Central memory CD4-positive, alpha-beta T cell (primary cell): ENCODE measurements at regions not wholly inside any gene's neighbourhood (a gene's known extent, or its start where the extent isn't known, plus 50 kb on each side); places are given as distances from the start of the nearest gene placed in this dataset.

ENCODE experiments used
- DNase-seq: peaks from one replicate; pipeline ENCODE4 v3.0.0; 2022

DNA sequence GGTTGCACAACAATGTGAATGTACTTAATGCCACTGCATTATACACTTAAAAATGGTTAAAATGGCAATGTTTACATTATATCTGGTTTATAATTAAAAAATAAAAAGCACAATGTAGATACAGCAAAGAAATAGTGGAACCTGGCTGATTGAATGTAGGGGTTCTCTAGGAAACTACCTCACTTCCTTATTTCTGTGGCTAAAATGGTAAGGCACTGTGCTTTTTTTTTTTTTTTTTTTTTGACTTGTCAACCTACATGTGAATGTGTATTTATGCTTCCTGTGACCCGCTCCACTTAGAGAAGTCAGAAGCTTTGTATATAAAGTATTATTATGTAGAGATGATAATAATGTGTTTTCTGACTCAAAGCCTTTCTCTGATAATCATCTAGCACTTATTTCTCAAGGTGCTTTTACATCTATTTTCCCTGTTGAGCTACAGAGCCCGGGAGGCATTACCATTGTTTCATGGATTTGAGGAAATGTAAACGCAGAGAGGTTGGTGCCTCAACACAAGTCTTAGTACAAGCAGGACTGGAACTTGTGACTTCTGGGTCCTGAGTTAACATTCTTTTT lies 55.0 kb downstream of the SOX4 start:
- DNase-seq = no peak

DNA sequence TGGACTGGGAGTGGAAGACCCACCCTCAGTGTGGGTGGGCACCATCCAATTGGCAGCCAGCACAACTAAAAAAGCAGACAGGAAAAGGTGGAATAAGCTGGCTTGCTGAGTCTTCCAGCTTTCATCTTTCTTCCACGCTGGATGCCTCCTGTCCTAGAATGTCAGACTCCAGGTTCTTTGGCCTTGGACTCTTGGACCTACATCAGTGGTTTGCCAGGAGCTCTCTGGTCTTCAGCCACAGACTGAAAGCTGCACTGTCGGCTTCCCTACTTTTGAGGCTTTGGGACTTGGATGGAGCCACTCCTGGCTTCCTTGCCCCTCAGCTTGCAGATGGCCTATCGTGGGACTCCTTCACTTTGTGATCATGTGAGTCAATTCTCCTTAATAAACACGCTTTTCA lies 59.8 kb downstream of the SOX4 start:
- DNase-seq = no peak

GRCh38 chr6:21653905-21654304 lies 60.4 kb downstream of the SOX4 start:
- DNase-seq = no peak

DNA sequence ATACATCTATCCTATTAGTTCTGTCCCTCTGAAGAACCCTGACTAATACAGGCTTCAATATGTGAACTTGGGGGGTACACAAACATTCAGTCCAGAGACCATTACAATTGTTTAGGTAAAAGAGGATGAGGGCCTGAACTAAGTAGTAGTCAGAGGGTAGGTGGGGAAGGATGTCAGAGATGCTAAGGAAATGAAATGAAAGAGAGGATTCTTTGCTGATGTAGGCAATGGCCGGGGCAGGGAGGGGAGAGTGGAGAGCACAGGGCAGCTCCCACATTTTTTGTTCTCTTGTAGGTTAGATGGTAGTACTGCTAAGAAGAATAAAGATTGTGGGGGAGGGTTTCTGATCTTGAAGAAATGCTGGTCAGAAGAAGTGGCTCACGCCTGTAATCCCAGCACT lies 60.8 kb downstream of the SOX4 start:
- DNase-seq = no peak

DNA sequence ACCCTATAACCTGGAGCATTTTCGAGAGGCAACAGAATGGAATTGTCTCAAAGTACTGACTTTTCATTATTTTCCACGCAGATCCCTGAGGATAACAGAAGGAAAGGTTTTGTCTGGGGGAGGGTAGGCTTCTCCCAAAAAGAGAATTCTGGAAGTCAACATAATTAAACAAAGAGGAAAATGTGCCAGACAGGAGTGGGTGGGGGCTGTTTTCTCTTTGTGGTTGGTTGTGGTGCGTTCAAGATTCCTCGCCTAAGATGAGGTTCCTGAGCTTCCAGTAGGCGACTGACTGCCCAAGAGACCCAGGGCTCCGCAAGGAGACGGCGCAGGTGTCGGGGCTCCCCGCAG lies 70.4 kb downstream of the SOX4 start:
- no peak for DNase-seq

DNA sequence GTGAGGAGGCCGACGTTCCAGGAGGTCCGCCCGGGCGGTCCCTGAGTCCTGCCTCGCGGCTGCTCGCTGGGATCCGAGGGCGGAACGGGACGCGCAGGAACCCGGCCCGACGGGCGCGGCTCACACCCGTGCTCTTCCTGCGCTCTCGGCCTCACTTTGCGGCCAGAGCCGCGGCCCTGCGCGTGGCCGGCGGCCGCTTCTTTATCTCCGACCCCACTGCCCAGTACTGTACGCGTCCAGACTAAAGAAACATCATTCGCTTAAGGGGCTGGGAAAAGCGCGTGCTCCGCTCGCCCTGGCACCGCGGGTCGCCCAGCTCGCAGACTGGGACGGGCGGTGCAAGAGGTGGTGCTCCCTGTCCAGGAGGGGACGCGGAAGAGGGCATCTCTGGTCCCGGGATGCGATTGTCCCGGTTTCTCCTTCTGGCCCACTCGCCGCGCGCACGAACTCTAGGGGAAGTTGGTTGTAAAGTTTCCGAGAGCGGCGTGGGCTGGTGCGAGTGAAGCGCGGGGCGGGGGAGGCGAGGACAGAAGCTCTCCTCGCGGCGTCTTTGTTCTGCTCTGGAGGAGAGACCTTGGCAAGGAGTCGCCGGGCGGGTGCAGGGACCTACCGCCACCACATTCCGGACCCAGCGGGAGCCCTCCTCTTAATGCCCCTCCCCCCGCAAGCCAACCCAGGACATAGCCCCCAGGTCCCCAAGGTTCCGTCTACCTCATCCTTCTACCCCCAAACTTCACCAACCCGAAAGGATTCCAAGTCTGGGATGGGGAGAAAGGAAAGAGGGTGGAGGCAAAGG lies 71.0 kb downstream of the SOX4 start:
- DNase-seq = no peak

DNA sequence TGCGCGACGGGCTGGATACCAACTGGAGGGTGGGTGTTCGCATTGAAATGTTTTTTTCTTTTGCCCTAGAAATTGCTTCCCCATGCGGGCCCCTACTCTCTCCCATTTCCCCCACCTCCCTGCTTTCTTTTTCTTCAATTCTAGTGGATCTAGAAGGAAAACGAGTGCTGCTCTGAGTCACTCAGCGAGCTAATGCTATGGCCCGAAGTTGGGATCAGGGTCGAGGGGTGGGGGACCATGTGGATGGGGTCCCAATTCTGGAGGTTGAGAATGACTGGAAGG lies 71.5 kb downstream of the SOX4 start:
- DNase-seq = no peak

GRCh38 chr6:21665392-21666200 lies 72.0 kb downstream of the SOX4 start:
- DNase-seq = no peak

- DNase-seq = no peak
These were observed 72.7 kb downstream of the SOX4 start for GRCh38 chr6:21666201-21666691.

GRCh38 chr6:21666853-21667681 lies 73.5 kb downstream of the SOX4 start:
- DNase-seq = no peak

GRCh38 chr6:21668795-21669194 lies 75.2 kb downstream of the SOX4 start:
- DNase-seq = no peak

DNA sequence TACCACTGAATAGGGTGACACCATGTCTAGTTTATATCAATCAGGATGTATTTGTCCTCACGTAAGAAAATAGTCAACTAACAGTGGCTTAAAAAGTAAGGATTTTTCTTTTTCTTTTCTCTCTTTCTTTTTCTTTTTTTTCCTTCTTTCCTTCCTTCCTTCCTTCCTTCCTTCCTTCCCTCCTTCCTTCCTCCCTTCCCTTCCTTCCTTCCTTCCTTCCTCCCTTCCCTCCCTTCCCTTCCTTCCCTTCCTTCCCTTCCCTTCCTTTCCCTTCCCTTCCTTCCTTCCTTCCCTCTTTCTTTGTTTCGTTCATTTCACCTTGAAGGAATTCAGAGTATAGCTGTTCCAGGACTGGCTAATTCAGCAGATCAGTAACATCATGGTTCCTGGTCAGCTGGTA lies 83.2 kb downstream of the SOX4 start:
- DNase-seq = no peak

DNA sequence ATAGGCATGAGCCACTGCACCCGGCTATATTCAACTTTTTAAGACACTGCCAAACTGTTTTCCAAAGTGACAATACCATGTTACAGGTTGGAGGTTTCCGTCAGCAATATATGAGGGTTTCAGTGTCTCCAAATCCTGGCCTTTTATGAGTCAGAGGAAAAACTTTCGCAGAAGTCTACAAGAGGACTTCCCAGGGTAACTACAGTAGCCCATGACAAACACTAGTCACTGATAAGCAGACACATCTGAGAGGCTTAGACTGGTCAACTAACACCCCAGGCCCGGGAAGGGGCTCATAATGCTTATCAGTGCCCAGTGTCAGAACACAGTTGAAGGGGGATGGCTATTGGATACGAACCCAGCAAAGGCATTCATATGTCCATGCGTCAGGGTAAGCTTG lies 85.4 kb downstream of the SOX4 start:
- DNase-seq = no peak

- no peak for DNase-seq
These were observed 86.3 kb downstream of the SOX4 start for GRCh38 chr6:21679761-21680265.

GRCh38 chr6:21680611-21681010 lies 87.1 kb downstream of the SOX4 start:
- no peak for DNase-seq

- DNase-seq = no peak
These were observed 96.9 kb downstream of the SOX4 start for GRCh38 chr6:21690489-21690888.

- DNase-seq = no peak
These were observed 98.3 kb downstream of the SOX4 start for GRCh38 chr6:21691685-21692346.

DNA sequence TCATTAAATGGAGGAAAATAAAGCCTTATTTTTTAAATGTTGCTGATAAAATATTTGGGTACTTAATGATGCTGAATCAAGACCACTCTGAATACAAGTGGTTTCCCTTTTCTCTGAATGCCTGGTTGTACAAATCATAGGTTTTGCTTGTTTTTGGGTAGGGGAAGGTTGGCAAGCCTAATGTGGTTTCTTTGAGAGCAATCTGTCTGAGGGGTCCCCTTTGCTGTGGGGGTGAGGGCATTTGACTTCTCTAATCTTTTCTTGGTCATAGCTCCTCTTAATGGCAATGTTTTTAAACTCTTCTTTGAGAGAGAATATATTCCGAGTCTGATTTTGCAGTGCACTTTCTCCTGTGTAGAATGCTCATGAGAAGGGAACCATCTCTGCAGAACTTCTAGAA lies 99.2 kb downstream of the SOX4 start:
- DNase-seq = no peak

GRCh38 chr6:21694168-21694567 lies 100.6 kb downstream of the SOX4 start:
- no peak for DNase-seq

DNA sequence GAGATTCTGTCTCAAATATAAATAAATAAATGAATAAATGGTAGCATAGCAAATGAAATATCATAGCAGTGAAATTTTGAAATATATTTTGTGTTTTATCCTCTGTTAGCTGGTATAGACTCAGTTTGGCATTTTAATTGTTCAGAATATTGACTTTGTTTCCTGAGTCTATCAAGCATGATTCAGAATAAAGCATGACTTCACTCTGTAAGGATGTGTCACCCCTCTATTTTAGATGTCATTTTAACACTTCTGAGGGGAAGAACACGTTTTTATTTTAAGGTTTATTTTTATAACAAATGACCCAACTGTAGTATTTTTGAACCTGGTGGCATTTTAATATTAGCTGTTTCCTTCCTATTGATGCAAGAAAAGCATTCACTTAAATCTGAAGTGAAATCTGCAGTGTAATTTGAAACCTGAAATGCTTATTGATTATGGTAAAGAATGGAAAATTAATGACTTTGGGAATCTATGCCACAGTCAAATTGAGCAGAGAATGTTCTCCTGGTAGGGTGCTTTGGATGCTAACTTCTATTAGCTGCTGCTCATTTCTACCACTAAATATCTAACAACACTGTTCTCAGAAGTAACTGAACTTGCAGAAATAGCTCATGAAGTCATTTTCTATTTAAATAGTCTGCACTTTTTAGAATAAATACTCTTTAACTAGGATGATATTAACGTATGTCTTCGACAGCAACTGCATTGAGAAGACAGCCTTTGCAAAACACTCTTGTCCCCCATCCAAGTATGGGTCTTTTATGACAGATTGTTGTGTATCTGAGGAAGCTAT lies 114.2 kb downstream of the SOX4 start:
- no peak for DNase-seq

- DNase-seq = no peak
These were observed 114.7 kb downstream of the SOX4 start for GRCh38 chr6:21708320-21708580.

GRCh38 chr6:21710216-21710615 lies 116.7 kb downstream of the SOX4 start:
- DNase-seq = no peak
